ENCODE measurements at regions not wholly inside any gene's neighbourhood (a gene's known extent, or its start where the extent isn't known, plus 50 kb on each side); places are given as distances from the start of the nearest gene placed in this dataset.

DNA sequence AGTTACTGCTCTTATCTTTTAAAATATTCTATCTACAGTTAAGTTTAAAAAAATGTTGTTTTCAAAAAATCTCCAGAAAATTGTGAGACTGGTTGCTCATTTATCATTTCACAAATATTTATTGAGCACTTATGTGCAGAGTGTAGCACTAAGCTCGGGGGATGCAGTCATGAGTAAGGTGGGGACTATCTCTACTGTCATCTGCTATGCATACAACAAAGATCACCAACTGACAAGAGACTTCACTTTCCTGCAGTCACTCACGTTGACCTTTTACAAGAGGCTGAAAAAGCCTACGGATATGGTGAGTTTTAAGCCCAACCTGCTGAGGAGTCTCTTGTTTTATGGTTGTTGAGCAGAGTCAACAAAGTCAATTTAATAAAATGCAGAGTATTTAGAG, 392.5 kb downstream of the KLF12 start:
- DNase-seq (ENCODE audit: low read depth, low spot score): no peak
- H3K9me3 ChIP-seq (ENCODE audit: insufficient read depth, low read length): no peaks in the 10 kb centered on the region
- no peak overlapping the region for H3K4me3 ChIP-seq (ENCODE audit: insufficient read length, low read depth)
- no peaks in the 10 kb centered on the region for H3K36me3 ChIP-seq (ENCODE audit: insufficient read depth, insufficient read length, low read length)
- H3K4me1 ChIP-seq (ENCODE audit: insufficient read depth, insufficient read length): no peaks in the 10 kb centered on the region
- H3K27me3 ChIP-seq (ENCODE audit: insufficient read depth, insufficient read length): no peaks in the 10 kb centered on the region
- H3K9ac ChIP-seq (ENCODE audit: insufficient read length, low read depth): no peak overlapping the region
- TF ChIP-seq SUZ12 (IDR thresholded peaks at IDR 0.05; ENCODE audit: extremely low read depth, insufficient read depth, insufficient read length) (no peak), YY1 (IDR thresholded peaks at IDR 0.05; ENCODE audit: insufficient read depth, insufficient read length) (no peak), ZNF274 (IDR thresholded peaks at IDR 0.05; ENCODE audit: low read depth, low read length) (no peak)

DNA sequence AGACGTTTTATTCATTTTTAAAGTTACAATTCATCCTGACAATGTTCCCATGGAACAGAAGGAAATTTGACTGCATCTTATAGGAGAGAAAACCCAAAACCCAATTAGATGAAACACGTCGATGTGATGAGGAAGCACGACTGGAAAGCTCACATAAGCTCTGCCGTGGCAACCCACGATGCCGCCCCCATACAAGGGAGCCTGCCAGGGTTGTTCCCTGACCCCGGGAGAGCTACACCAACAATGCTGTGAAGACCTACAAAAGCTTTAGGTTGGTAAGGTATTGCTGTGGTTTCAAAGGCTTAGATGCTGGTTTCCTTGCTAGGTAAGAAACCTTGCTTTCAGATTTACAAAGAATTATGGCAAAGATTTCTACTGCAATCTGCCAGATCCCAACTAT, 393.1 kb downstream of the KLF12 start:
- Histone ChIP-seq H3K4me1 (ENCODE audit: insufficient read depth, insufficient read length) (no peaks in the 10 kb centered on the region), H3K9me3 (ENCODE audit: insufficient read depth, low read length) (no peaks in the 10 kb centered on the region), H3K9ac (ENCODE audit: insufficient read length, low read depth) (no peak overlapping the region), H3K4me3 (ENCODE audit: insufficient read length, low read depth) (no peak overlapping the region), H3K36me3 (ENCODE audit: insufficient read depth, insufficient read length, low read length) (no peaks in the 10 kb centered on the region), H3K27me3 (ENCODE audit: insufficient read depth, insufficient read length) (no peaks in the 10 kb centered on the region)
- TF ChIP-seq SUZ12 (IDR thresholded peaks at IDR 0.05; ENCODE audit: extremely low read depth, insufficient read depth, insufficient read length) (no peak), ZNF274 (IDR thresholded peaks at IDR 0.05; ENCODE audit: low read depth, low read length) (no peak), YY1 (IDR thresholded peaks at IDR 0.05; ENCODE audit: insufficient read depth, insufficient read length) (no peak)
- no peak for DNase-seq (ENCODE audit: low read depth, low spot score)

DNA sequence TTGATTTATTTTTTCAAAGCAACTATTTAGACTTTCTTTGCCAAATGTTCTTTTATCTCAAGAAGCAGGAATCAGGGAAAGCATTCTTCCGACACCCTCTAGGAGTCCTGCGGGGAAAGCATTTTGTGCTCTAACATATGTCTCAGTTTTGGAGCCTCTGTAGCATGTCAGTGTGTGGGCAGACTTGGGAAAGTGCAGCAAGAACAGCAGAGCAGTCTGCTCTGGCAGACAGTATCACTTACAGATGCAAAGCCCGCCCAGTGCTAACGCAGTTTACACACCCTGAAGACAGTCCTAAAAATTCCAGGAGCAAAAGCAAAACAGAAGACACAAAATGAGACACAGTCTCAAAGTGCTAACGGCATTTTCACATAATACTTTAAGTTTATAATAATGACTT, 393.5 kb downstream of the KLF12 start:
- no peak for DNase-seq (ENCODE audit: low read depth, low spot score)

DNA sequence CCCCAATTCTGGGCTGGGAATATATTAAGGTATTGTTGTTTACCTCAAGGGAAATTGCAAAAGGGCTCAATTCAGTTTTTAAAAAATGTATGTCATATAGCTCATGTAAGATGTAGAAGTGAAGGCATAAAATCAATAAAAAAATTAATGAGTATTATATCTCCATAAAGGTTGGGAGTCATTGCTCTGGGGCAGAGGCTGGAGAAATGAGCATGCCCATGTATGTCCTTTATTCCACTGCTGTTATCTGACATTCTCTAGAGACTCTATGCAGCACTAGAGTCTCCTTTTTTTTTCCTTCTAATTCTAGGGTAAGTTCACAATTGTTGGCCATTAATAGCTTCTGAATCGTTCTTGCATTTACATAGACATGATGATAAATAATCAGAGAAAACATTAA, 394.8 kb downstream of the KLF12 start:
- H3K36me3 ChIP-seq (ENCODE audit: insufficient read depth, insufficient read length, low read length): no peaks in the 10 kb centered on the region
- no peak overlapping the region for H3K9ac ChIP-seq (ENCODE audit: insufficient read length, low read depth)
- no peaks in the 10 kb centered on the region for H3K9me3 ChIP-seq (ENCODE audit: insufficient read depth, low read length)
- DNase-seq (ENCODE audit: low read depth, low spot score): no peak
- no peaks in the 10 kb centered on the region for H3K4me1 ChIP-seq (ENCODE audit: insufficient read depth, insufficient read length)
- TF ChIP-seq YY1 (IDR thresholded peaks at IDR 0.05; ENCODE audit: insufficient read depth, insufficient read length) (no peak), SUZ12 (IDR thresholded peaks at IDR 0.05; ENCODE audit: extremely low read depth, insufficient read depth, insufficient read length) (no peak), ZNF274 (IDR thresholded peaks at IDR 0.05; ENCODE audit: low read depth, low read length) (no peak)
- H3K27me3 ChIP-seq (ENCODE audit: insufficient read depth, insufficient read length): no peaks in the 10 kb centered on the region
- no peak overlapping the region for H3K4me3 ChIP-seq (ENCODE audit: insufficient read length, low read depth)

More for the DNA sequence above, 393.5 kb downstream of the KLF12 start:
- no peaks in the 10 kb centered on the region for H3K4me1 ChIP-seq (ENCODE audit: insufficient read depth, insufficient read length)
- no peaks in the 10 kb centered on the region for H3K9me3 ChIP-seq (ENCODE audit: insufficient read depth, low read length)
- TF ChIP-seq SUZ12 (IDR thresholded peaks at IDR 0.05; ENCODE audit: extremely low read depth, insufficient read depth, insufficient read length) (no peak), ZNF274 (IDR thresholded peaks at IDR 0.05; ENCODE audit: low read depth, low read length) (no peak), YY1 (IDR thresholded peaks at IDR 0.05; ENCODE audit: insufficient read depth, insufficient read length) (no peak)
- no peaks in the 10 kb centered on the region for H3K36me3 ChIP-seq (ENCODE audit: insufficient read depth, insufficient read length, low read length)
- H3K4me3 ChIP-seq (ENCODE audit: insufficient read length, low read depth): no peak overlapping the region
- no peak overlapping the region for H3K9ac ChIP-seq (ENCODE audit: insufficient read length, low read depth)
- H3K27me3 ChIP-seq (ENCODE audit: insufficient read depth, insufficient read length): no peaks in the 10 kb centered on the region

DNA sequence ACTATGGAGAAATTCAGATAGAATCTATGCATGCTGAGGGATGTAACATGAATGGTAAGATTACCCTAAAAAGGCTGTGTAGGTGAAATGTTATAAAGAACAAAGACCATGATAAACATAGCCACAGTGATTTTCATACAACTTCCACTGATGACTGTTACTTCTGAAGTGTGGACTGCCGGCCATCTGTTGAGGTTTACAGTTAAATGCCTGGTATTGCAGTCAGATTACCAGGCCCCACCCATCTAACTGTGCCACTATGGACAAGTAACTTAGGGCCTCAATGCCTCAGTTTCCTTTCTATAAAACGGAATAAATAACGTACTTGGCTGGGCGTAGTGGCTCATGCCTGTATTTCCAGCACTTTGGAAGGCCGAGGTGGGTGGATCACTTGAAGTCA, 395.6 kb downstream of the KLF12 start:
- Histone ChIP-seq H3K4me1 (ENCODE audit: insufficient read depth, insufficient read length) (no peaks in the 10 kb centered on the region), H3K4me3 (ENCODE audit: insufficient read length, low read depth) (no peak overlapping the region), H3K27me3 (ENCODE audit: insufficient read depth, insufficient read length) (no peaks in the 10 kb centered on the region), H3K9me3 (ENCODE audit: insufficient read depth, low read length) (no peaks in the 10 kb centered on the region), H3K9ac (ENCODE audit: insufficient read length, low read depth) (no peak overlapping the region), H3K36me3 (ENCODE audit: insufficient read depth, insufficient read length, low read length) (no peaks in the 10 kb centered on the region)
- TF ChIP-seq ZNF274 (IDR thresholded peaks at IDR 0.05; ENCODE audit: low read depth, low read length) (no peak), YY1 (IDR thresholded peaks at IDR 0.05; ENCODE audit: insufficient read depth, insufficient read length) (no peak), SUZ12 (IDR thresholded peaks at IDR 0.05; ENCODE audit: extremely low read depth, insufficient read depth, insufficient read length) (no peak)
- no peak for DNase-seq (ENCODE audit: low read depth, low spot score)

DNA sequence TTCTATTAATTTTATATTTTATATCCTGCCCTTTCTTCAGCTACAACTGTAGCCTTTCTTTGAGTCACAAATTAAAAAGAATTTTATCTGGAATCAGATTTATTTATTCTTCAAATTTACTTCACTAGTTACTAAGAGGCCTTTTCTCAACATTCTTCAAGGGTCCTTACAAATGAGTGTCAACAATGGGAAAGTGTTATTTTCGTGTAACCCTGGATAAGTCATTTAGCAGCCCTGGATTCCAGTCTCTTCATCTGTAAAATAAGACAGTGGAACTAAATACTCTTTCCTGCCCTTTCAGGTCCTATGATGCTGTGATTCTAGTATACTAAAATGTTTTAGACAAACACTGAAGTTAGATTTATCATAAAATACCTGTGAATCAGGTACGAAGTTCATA, 397.0 kb downstream of the KLF12 start:
- Histone ChIP-seq H3K27me3 (ENCODE audit: insufficient read depth, insufficient read length) (no peaks in the 10 kb centered on the region), H3K36me3 (ENCODE audit: insufficient read depth, insufficient read length, low read length) (no peaks in the 10 kb centered on the region), H3K4me3 (ENCODE audit: insufficient read length, low read depth) (no peak overlapping the region), H3K9me3 (ENCODE audit: insufficient read depth, low read length) (no peaks in the 10 kb centered on the region), H3K9ac (ENCODE audit: insufficient read length, low read depth) (no peak overlapping the region), H3K4me1 (ENCODE audit: insufficient read depth, insufficient read length) (no peaks in the 10 kb centered on the region)
- TF ChIP-seq SUZ12 (IDR thresholded peaks at IDR 0.05; ENCODE audit: extremely low read depth, insufficient read depth, insufficient read length): no peak
- no peak for TF ChIP-seq ZNF274 (IDR thresholded peaks at IDR 0.05; ENCODE audit: low read depth, low read length)
- no peak for TF ChIP-seq YY1 (IDR thresholded peaks at IDR 0.05; ENCODE audit: insufficient read depth, insufficient read length)
- no peak for DNase-seq (ENCODE audit: low read depth, low spot score)

DNA sequence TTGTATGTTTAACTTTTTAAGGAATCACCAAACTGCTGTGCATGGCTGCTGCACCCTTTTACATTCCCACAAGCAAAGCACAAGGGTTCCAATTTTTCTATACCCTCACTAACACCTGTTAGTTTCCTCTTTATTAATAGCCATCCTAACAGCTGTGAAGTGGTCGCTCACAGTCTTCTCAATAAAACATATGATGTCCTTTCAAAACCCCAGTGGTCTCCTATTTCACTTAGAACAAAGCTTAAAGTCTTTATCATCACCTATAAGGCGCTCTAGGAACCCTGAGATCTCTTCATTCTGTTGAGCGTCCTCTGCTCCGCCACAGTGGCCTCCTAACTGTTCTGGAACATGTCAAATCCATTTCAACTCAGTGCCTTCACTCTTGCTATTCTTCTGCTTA, 400.5 kb downstream of the KLF12 start:
- H3K27me3 ChIP-seq (ENCODE audit: insufficient read depth, insufficient read length): no peaks in the 10 kb centered on the region
- no peak for TF ChIP-seq ZNF274 (IDR thresholded peaks at IDR 0.05; ENCODE audit: low read depth, low read length)
- no peak for TF ChIP-seq YY1 (IDR thresholded peaks at IDR 0.05; ENCODE audit: insufficient read depth, insufficient read length)
- no peak for TF ChIP-seq SUZ12 (IDR thresholded peaks at IDR 0.05; ENCODE audit: extremely low read depth, insufficient read depth, insufficient read length)
- no peak overlapping the region for H3K9ac ChIP-seq (ENCODE audit: insufficient read length, low read depth)
- no peaks in the 10 kb centered on the region for H3K9me3 ChIP-seq (ENCODE audit: insufficient read depth, low read length)
- no peaks in the 10 kb centered on the region for H3K4me1 ChIP-seq (ENCODE audit: insufficient read depth, insufficient read length)
- H3K4me3 ChIP-seq (ENCODE audit: insufficient read length, low read depth): no peak overlapping the region
- no peak for DNase-seq (ENCODE audit: low read depth, low spot score)
- H3K36me3 ChIP-seq (ENCODE audit: insufficient read depth, insufficient read length, low read length): no peaks in the 10 kb centered on the region

DNA sequence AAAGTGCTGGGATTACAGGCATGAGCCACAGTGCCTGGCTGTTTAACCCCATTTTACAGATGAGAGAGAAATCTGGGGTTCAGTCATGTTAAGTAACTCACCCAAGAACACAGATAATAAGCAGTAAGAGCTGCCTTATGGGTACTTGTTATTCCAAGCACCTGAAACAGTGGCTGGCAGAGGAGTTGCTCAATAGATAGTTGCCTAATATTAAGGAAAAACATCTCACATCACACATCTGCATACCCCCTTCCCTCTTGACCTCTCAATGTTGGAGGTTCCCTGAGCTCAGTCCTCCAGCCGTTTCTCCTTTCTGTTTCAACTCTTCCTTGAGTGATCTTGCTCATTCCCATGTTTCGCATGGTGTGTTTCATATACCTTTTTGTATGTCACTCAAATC, 401.9 kb downstream of the KLF12 start:
- TF ChIP-seq ZNF274 (IDR thresholded peaks at IDR 0.05; ENCODE audit: low read depth, low read length): no peak
- TF ChIP-seq YY1 (IDR thresholded peaks at IDR 0.05; ENCODE audit: insufficient read depth, insufficient read length): no peak
- TF ChIP-seq SUZ12 (IDR thresholded peaks at IDR 0.05; ENCODE audit: extremely low read depth, insufficient read depth, insufficient read length): no peak
- Histone ChIP-seq H3K4me3 (ENCODE audit: insufficient read length, low read depth) (no peak overlapping the region), H3K27me3 (ENCODE audit: insufficient read depth, insufficient read length) (no peaks in the 10 kb centered on the region), H3K9ac (ENCODE audit: insufficient read length, low read depth) (no peak overlapping the region), H3K9me3 (ENCODE audit: insufficient read depth, low read length) (no peaks in the 10 kb centered on the region), H3K36me3 (ENCODE audit: insufficient read depth, insufficient read length, low read length) (no peaks in the 10 kb centered on the region), H3K4me1 (ENCODE audit: insufficient read depth, insufficient read length) (no peaks in the 10 kb centered on the region)
- DNase-seq (ENCODE audit: low read depth, low spot score): no peak
